Upper lobe of right lung (tissue), 1 donor: ENCODE measurements at regions not wholly inside any gene's neighbourhood (a gene's known extent, or its start where the extent isn't known, plus 50 kb on each side); places are given as distances from the start of the nearest gene placed in this dataset.

Source experiments
- ATAC-seq: fragments of 200-7000 bp; cut with Tn5 transposase; one replicate; pipeline ENCODE4 v1.9.1; 2020; ENCODE audit warnings: mild to moderate bottlenecking, moderate library complexity
- DNase-seq: peaks from one replicate; pipeline ENCODE4 v3.0.0-alpha.2; 2020
- H3K27ac ChIP-seq: fragments of 200-600 bp; one replicate; pipeline ENCODE4 v1.8.0; 2022
- H3K27me3 ChIP-seq: fragments of 200-600 bp; one replicate; pipeline ENCODE4 v1.8.0; 2022; ENCODE audit warnings: mild to moderate bottlenecking
- H3K36me3 ChIP-seq: fragments of 200-600 bp; one replicate; pipeline ENCODE4 v1.8.0; 2022
- H3K4me1 ChIP-seq: fragments of 200-600 bp; one replicate; pipeline ENCODE4 v1.8.0; 2022
- H3K4me3 ChIP-seq: fragments of 200-600 bp; one replicate; pipeline ENCODE4 v1.8.0; 2022; ENCODE audit warnings: mild to moderate bottlenecking
- H3K9me3 ChIP-seq: fragments of 200-600 bp; one replicate; pipeline ENCODE4 v1.8.0; 2022
- CTCF ChIP-seq: fragments of 200-600 bp; IDR thresholded peaks from one replicate; pipeline ENCODE4 v1.8.0; 2022; ENCODE audit warnings: antibody characterized with exemption
- intact Hi-C: fragments of 100-400 bp; cut with DNase I; formaldehyde crosslinking; loops from one replicate; pipeline ENCODE4 v1.11.0; 2022
- donor health status: DM: no; HTN: yes; CAD: no; lungs with severe emphysema.

GRCh38 chr5:77877516-77878355, 101.6 kb upstream of the TBCA start:
- no peaks in the 10 kb centered on the region for H3K9me3 ChIP-seq
- TF ChIP-seq CTCF, result no peak
- no peak for DNase-seq
- no peak overlapping the region for H3K4me3 ChIP-seq
- no peaks in the 10 kb centered on the region for H3K27me3 ChIP-seq
- no peak for ATAC-seq
- intact Hi-C loops, result no loop called here
- H3K27ac ChIP-seq, result no peak overlapping the region
- H3K4me1 ChIP-seq, result no peaks in the 10 kb centered on the region
- H3K36me3 ChIP-seq, result no peaks in the 10 kb centered on the region

GRCh38 chr5:77876862-77877502, 100.8 kb upstream of the TBCA start:
- no peaks in the 10 kb centered on the region for H3K9me3 ChIP-seq
- no peaks in the 10 kb centered on the region for H3K27me3 ChIP-seq
- H3K36me3 ChIP-seq, result no peaks in the 10 kb centered on the region
- H3K4me3 ChIP-seq, result peak overlapping the region; percentile 8
- no peak overlapping the region for H3K27ac ChIP-seq
- intact Hi-C loops, result no loop called here
- ATAC-seq (no peak), DNase-seq (no peak)
- H3K4me1 ChIP-seq, result no peaks in the 10 kb centered on the region
- no peak for TF ChIP-seq CTCF

GRCh38 chr5:77876316-77876715, 100.2 kb upstream of the TBCA start:
- no peak for TF ChIP-seq CTCF
- DNase-seq, result no peak
- intact Hi-C loops, result no loop called here

GRCh38 chr5:77874691-77875090, 98.6 kb upstream of the TBCA start:
- intact Hi-C loops, result no loop called here
- H3K36me3 ChIP-seq, result no peaks in the 10 kb centered on the region
- no peaks in the 10 kb centered on the region for H3K27me3 ChIP-seq
- H3K4me3 ChIP-seq, result no peak overlapping the region
- DNase-seq (no peak), ATAC-seq (no peak)
- TF ChIP-seq CTCF, result no peak
- no peaks in the 10 kb centered on the region for H3K9me3 ChIP-seq
- H3K4me1 ChIP-seq, result no peaks in the 10 kb centered on the region
- no peak overlapping the region for H3K27ac ChIP-seq

More at GRCh38 chr5:77876316-77876715, 100.2 kb upstream of the TBCA start:
- Histone ChIP-seq H3K36me3 (no peaks in the 10 kb centered on the region), H3K4me1 (no peaks in the 10 kb centered on the region), H3K9me3 (no peaks in the 10 kb centered on the region), H3K27me3 (no peaks in the 10 kb centered on the region), H3K27ac (no peak overlapping the region), H3K4me3 (no peak overlapping the region)
- ATAC-seq, result peak; percentile 21

DNA sequence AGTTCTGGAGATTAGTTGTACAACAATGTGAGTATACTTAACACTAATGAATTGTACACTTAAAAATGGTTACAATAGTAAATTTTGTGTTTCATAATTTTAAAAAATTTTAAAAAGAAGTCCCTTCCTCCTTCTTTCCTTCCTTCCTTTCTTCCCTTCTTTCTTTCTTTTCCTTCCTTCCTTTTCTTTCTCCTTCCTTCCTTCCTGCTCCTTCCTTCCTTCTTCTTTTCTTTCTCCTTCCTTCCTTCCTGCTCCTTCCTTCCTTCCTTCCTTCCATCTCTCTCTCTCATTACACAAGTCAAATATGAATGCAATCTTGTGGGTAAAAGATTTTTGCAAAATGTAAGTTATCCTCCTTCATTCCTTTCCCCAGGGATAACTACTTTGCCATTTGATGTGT, 97.1 kb upstream of the TBCA start:
- Histone ChIP-seq H3K27me3 (no peaks in the 10 kb centered on the region), H3K36me3 (no peaks in the 10 kb centered on the region), H3K4me3 (no peak overlapping the region), H3K4me1 (no peaks in the 10 kb centered on the region), H3K27ac (no peak overlapping the region), H3K9me3 (no peaks in the 10 kb centered on the region)
- intact Hi-C loops, result no loop called here
- DNase-seq, result no peak
- ATAC-seq, result no peak
- no peak for TF ChIP-seq CTCF
